ENCODE measurements at regions not wholly inside any gene's neighbourhood (a gene's known extent, or its start where the extent isn't known, plus 50 kb on each side); places are given as distances from the start of the nearest gene placed in this dataset.

- no peak for TF ChIP-seq CTCF (IDR thresholded peaks at IDR 0.05; ENCODE audit: control extremely low read depth, extremely low read depth)
- no peaks in the 10 kb centered on the region for H3K4me1 ChIP-seq (ENCODE audit: control insufficient read depth in 5 of 5, insufficient read depth in 5 of 5, low read length in 5 of 5)
- no peaks in the 10 kb centered on the region for H3K27me3 ChIP-seq (ENCODE audit: control insufficient read depth in 3 of 3, insufficient read depth in 3 of 3, low read length in 2 of 3)
- H3K4me3 ChIP-seq, result no peak overlapping the region
- no peaks in the 10 kb centered on the region for H3K36me3 ChIP-seq (ENCODE audit: control insufficient read depth in 4 of 4, insufficient read depth in 4 of 4, low read length in 4 of 4)
- no peak overlapping the region for H3K27ac ChIP-seq (ENCODE audit: low read depth in 1 of 2, low read length in 1 of 2)
- 24 to 28% methylated on average over 2 of the region's 2 CpGs for WGBS, 2 donors
- ATAC-seq (ENCODE audit: insufficient read depth, low FRiP score) (no peak), DNase-seq (no peak)
- no peak overlapping the region for H3K9ac ChIP-seq (ENCODE audit: insufficient read depth in 1 of 2, low read length in 2 of 2)
- no peaks in the 10 kb centered on the region for H3K9me3 ChIP-seq (ENCODE audit: control insufficient read depth in 4 of 4, insufficient read depth in 3 of 4, low read length in 3 of 4)
Measured at GRCh38 chr7:113198226-113198625, 79.9 kb upstream of the SMIM30 start.

- TF ChIP-seq CTCF (IDR thresholded peaks at IDR 0.05; ENCODE audit: control extremely low read depth, extremely low read depth), result no peak
- no peak overlapping the region for H3K27ac ChIP-seq (ENCODE audit: low read depth in 1 of 2, low read length in 1 of 2)
- H3K4me1 ChIP-seq (ENCODE audit: control insufficient read depth in 5 of 5, insufficient read depth in 5 of 5, low read length in 5 of 5), result no peaks in the 10 kb centered on the region
- no peaks in the 10 kb centered on the region for H3K36me3 ChIP-seq (ENCODE audit: control insufficient read depth in 4 of 4, insufficient read depth in 4 of 4, low read length in 4 of 4)
- DNase-seq, result no peak
- 62 to 67% methylated on average over 1 of the region's 1 CpG for WGBS, 2 donors
- H3K27me3 ChIP-seq (ENCODE audit: control insufficient read depth in 3 of 3, insufficient read depth in 3 of 3, low read length in 2 of 3), result no peaks in the 10 kb centered on the region
- ATAC-seq (ENCODE audit: insufficient read depth, low FRiP score), result no peak
- H3K9me3 ChIP-seq (ENCODE audit: control insufficient read depth in 4 of 4, insufficient read depth in 3 of 4, low read length in 3 of 4), result no peaks in the 10 kb centered on the region
- no peak overlapping the region for H3K4me3 ChIP-seq
- H3K9ac ChIP-seq (ENCODE audit: insufficient read depth in 1 of 2, low read length in 2 of 2), result no peak overlapping the region
Measured at GRCh38 chr7:113197274-113197673, 78.9 kb upstream of the SMIM30 start.

- 44 to 47% methylated on average over 4 of the region's 4 CpGs for WGBS, 2 donors
- no peak for DNase-seq
- no peak for TF ChIP-seq CTCF (IDR thresholded peaks at IDR 0.05; ENCODE audit: control extremely low read depth, extremely low read depth)
- H3K9me3 ChIP-seq (ENCODE audit: control insufficient read depth in 4 of 4, insufficient read depth in 3 of 4, low read length in 3 of 4), result no peaks in the 10 kb centered on the region
- no peaks in the 10 kb centered on the region for H3K4me1 ChIP-seq (ENCODE audit: control insufficient read depth in 5 of 5, insufficient read depth in 5 of 5, low read length in 5 of 5)
- no peaks in the 10 kb centered on the region for H3K36me3 ChIP-seq (ENCODE audit: control insufficient read depth in 4 of 4, insufficient read depth in 4 of 4, low read length in 4 of 4)
- no peak overlapping the region for H3K27ac ChIP-seq (ENCODE audit: low read depth in 1 of 2, low read length in 1 of 2)
- no peak for ATAC-seq (ENCODE audit: insufficient read depth, low FRiP score)
- H3K9ac ChIP-seq (ENCODE audit: insufficient read depth in 1 of 2, low read length in 2 of 2), result no peak overlapping the region
- H3K27me3 ChIP-seq (ENCODE audit: control insufficient read depth in 3 of 3, insufficient read depth in 3 of 3, low read length in 2 of 3), result no peaks in the 10 kb centered on the region
- H3K4me3 ChIP-seq, result no peak overlapping the region
Measured at GRCh38 chr7:113188396-113188795, 70.0 kb upstream of the SMIM30 start.

GRCh38 chr7:113179313-113179712, 61.0 kb upstream of the SMIM30 start:
- H3K4me1 ChIP-seq (ENCODE audit: control insufficient read depth in 5 of 5, insufficient read depth in 5 of 5, low read length in 5 of 5), result no peaks in the 10 kb centered on the region
- TF ChIP-seq CTCF (IDR thresholded peaks at IDR 0.05; ENCODE audit: control extremely low read depth, extremely low read depth), result no peak
- no peak overlapping the region for H3K4me3 ChIP-seq
- WGBS, 2 donors, result 80 to 88% methylated on average over 2 of the region's 2 CpGs
- no peak overlapping the region for H3K9ac ChIP-seq (ENCODE audit: insufficient read depth in 1 of 2, low read length in 2 of 2)
- H3K36me3 ChIP-seq (ENCODE audit: control insufficient read depth in 4 of 4, insufficient read depth in 4 of 4, low read length in 4 of 4), result no peaks in the 10 kb centered on the region
- DNase-seq, result no peak
- ATAC-seq (ENCODE audit: insufficient read depth, low FRiP score), result no peak
- H3K9me3 ChIP-seq (ENCODE audit: control insufficient read depth in 4 of 4, insufficient read depth in 3 of 4, low read length in 3 of 4), result no peaks in the 10 kb centered on the region
- no peak overlapping the region for H3K27ac ChIP-seq (ENCODE audit: low read depth in 1 of 2, low read length in 1 of 2)
- H3K27me3 ChIP-seq (ENCODE audit: control insufficient read depth in 3 of 3, insufficient read depth in 3 of 3, low read length in 2 of 3), result no peaks in the 10 kb centered on the region
